ENCODE measurements at regions not wholly inside any gene's neighbourhood (a gene's known extent, or its start where the extent isn't known, plus 50 kb on each side); places are given as distances from the start of the nearest gene placed in this dataset.

GRCh38 chr3:40593351-40593750 lies 68.6 kb downstream of the ZNF621 start:
- DNase-seq (ENCODE audit: low spot score) = no peak

GRCh38 chr3:40597441-40597840 lies 72.7 kb downstream of the ZNF621 start:
- DNase-seq (ENCODE audit: low spot score) = no peak

GRCh38 chr3:40598338-40598737 lies 73.6 kb downstream of the ZNF621 start:
- no peak for DNase-seq (ENCODE audit: low spot score)

- DNase-seq (ENCODE audit: low spot score) = no peak
Observed at GRCh38 chr3:40598962-40599361, 74.2 kb downstream of the ZNF621 start.

- no peak for DNase-seq (ENCODE audit: low spot score)
Observed at GRCh38 chr3:40602778-40603385, 78.1 kb downstream of the ZNF621 start.

- no peak for DNase-seq (ENCODE audit: low spot score)
Observed at GRCh38 chr3:40605960-40606359, 81.2 kb downstream of the ZNF621 start.

GRCh38 chr3:40608091-40608490 lies 83.3 kb downstream of the ZNF621 start:
- DNase-seq (ENCODE audit: low spot score) = no peak

GRCh38 chr3:40613306-40613705 lies 88.5 kb downstream of the ZNF621 start:
- DNase-seq (ENCODE audit: low spot score) = no peak

GRCh38 chr3:40615110-40615915 lies 90.6 kb downstream of the ZNF621 start:
- DNase-seq (ENCODE audit: low spot score) = no peak

- no peak for DNase-seq (ENCODE audit: low spot score)
Observed at GRCh38 chr3:40615918-40616819, 91.4 kb downstream of the ZNF621 start.

GRCh38 chr3:40617084-40617483 lies 92.3 kb downstream of the ZNF621 start:
- no peak for DNase-seq (ENCODE audit: low spot score)

- no peak for DNase-seq (ENCODE audit: low spot score)
Observed at GRCh38 chr3:40618158-40618557, 93.4 kb downstream of the ZNF621 start.

- no peak for DNase-seq (ENCODE audit: low spot score)
Observed at GRCh38 chr3:40620151-40620550, 95.4 kb downstream of the ZNF621 start.

- no peak for DNase-seq (ENCODE audit: low spot score)
Observed at GRCh38 chr3:40621252-40621651, 96.5 kb downstream of the ZNF621 start.

GRCh38 chr3:40623567-40623966 lies 98.8 kb downstream of the ZNF621 start:
- DNase-seq (ENCODE audit: low spot score) = no peak

GRCh38 chr3:40624189-40624769 lies 99.5 kb downstream of the ZNF621 start:
- no peak for DNase-seq (ENCODE audit: low spot score)

- DNase-seq (ENCODE audit: low spot score) = no peak
Observed at GRCh38 chr3:40627095-40627494, 102.3 kb downstream of the ZNF621 start.

GRCh38 chr3:40628984-40629383 lies 104.2 kb downstream of the ZNF621 start:
- no peak for DNase-seq (ENCODE audit: low spot score)

- no peak for DNase-seq (ENCODE audit: low spot score)
Observed at GRCh38 chr3:40631341-40631995, 106.7 kb downstream of the ZNF621 start.

- no peak for DNase-seq (ENCODE audit: low spot score)
Observed at GRCh38 chr3:40637906-40638305, 113.1 kb downstream of the ZNF621 start.

- no peak for DNase-seq (ENCODE audit: low spot score)
Observed at GRCh38 chr3:40639006-40639405, 114.2 kb downstream of the ZNF621 start.

- DNase-seq (ENCODE audit: low spot score) = no peak
Observed at GRCh38 chr3:40642812-40643211, 118.1 kb downstream of the ZNF621 start.
